MCF 10A (cell line): ENCODE measurements at regions not wholly inside any gene's neighbourhood (a gene's known extent, or its start where the extent isn't known, plus 50 kb on each side); places are given as distances from the start of the nearest gene placed in this dataset.
"Not testable (repeated sequence)": the region's sequence is repeated elsewhere in the genome, so short reads cannot be mapped to it uniquely, and the experiment has no call there.

ENCODE experiments used
- BruUV-seq: library from RNA; stranded (reverse); fragments of 400-500 nt; replicated peaks from 2 replicates; lab custom pipeline; 2021; lab: Mats Ljungman, UMichigan
- CTCF ChIA-PET: fragments of 300-600 bp; sonication (Branson Sonifier 250); formaldehyde crosslinking; extraction: SDS; loops from one replicate; lab custom pipeline; 2021; ENCODE audit warnings: antibody characterized with exemption, inconsistent platforms; lab: Yijun Ruan, JAX
- POLR2A ChIA-PET: fragments of 300-600, 350-650 bp; sonication (Branson Sonifier 250); formaldehyde crosslinking; extraction: SDS; loops from one replicate; lab custom pipeline; 2020; ENCODE audit warnings: antibody characterized with exemption, inconsistent platforms; lab: Yijun Ruan, JAX
- DNase-seq: peaks from one replicate; pipeline ENCODE4 v3.0.0-alpha.2; 2018; ENCODE audit not compliant: unreplicated experiment
- H3K27ac Mint-ChIP-seq: one replicate; pipeline ENCODE4 v1.8.0; 2022; ENCODE audit warnings: mild to moderate bottlenecking, low read depth, mixed read lengths; ENCODE audit not compliant: unreplicated experiment
- H3K27me3 Mint-ChIP-seq: one replicate; pipeline ENCODE4 v1.8.0; 2022; ENCODE audit warnings: mixed read lengths; ENCODE audit not compliant: insufficient read depth, unreplicated experiment
- H3K36me3 Mint-ChIP-seq: one replicate; pipeline ENCODE4 v1.8.0; 2022; ENCODE audit warnings: mild to moderate bottlenecking, moderate library complexity, mixed read lengths; ENCODE audit not compliant: insufficient read depth, unreplicated experiment
- H3K4me1 Mint-ChIP-seq: one replicate; pipeline ENCODE4 v1.8.0; 2022; ENCODE audit warnings: mixed read lengths; ENCODE audit not compliant: insufficient read depth, unreplicated experiment
- H3K4me3 Mint-ChIP-seq: one replicate; pipeline ENCODE4 v1.8.0; 2022; ENCODE audit warnings: mild to moderate bottlenecking, moderate library complexity, mixed read lengths; ENCODE audit not compliant: unreplicated experiment
- H3K9me3 Mint-ChIP-seq: one replicate; pipeline ENCODE4 v1.8.0; 2022; ENCODE audit warnings: mixed read lengths; ENCODE audit not compliant: unreplicated experiment
- CTCF ChIP-seq: fragments of 200-600 bp; IDR thresholded peaks from one replicate; pipeline ENCODE4 v1.8.0; 2022; ENCODE audit warnings: antibody characterized with exemption, mild to moderate bottlenecking; ENCODE audit not compliant: unreplicated experiment
- intact Hi-C: fragments of 100-400 bp; cut with micrococcal nuclease; formaldehyde crosslinking; loops from 2 replicates; pipeline ENCODE4 v1.14.1; 2022

- Mint-ChIP-seq H3K27me3 (no peaks in the 10 kb centered on the region), H3K27ac (peak overlapping the region; percentile 7), H3K4me3 (no peak overlapping the region), H3K4me1 (peaks cover 15% of the 10 kb centered on the region), H3K9me3 (no peaks in the 10 kb centered on the region), H3K36me3 (no peaks in the 10 kb centered on the region)
- TF ChIP-seq CTCF, result no peak
- CTCF ChIA-PET, result interaction anchor here (0.7 kb wide), 1 partner anchor 133 kb away, joined by 3 read pairs; no protein-coding TSS in a partner anchor
- DNase-seq, result peak; percentile 17
- POLR2A ChIA-PET, result no interaction called here
- BruUV-seq, result no TSS peak
- intact Hi-C loops, result no loop called here
Observed at GRCh38 chr3:86828751-86829150, 162.2 kb downstream of the VGLL3 start.

- H3K27ac Mint-ChIP-seq, H3K27me3 Mint-ChIP-seq, BruUV-seq, POLR2A ChIA-PET, H3K36me3 Mint-ChIP-seq, H3K4me3 Mint-ChIP-seq, intact Hi-C loops, DNase-seq, H3K9me3 Mint-ChIP-seq: not testable (repeated sequence)
- H3K4me1 Mint-ChIP-seq, result peaks cover 15% of the 10 kb centered on the region
- CTCF ChIA-PET, result interaction anchor here (0.7 kb wide), 1 partner anchor 398 kb away, joined by 3 read pairs; no protein-coding TSS in a partner anchor
Observed at GRCh38 chr3:86827582-86827981, 163.4 kb downstream of the VGLL3 start.

GRCh38 chr3:86826292-86826691 lies 164.7 kb downstream of the VGLL3 start:
- POLR2A ChIA-PET, result no interaction called here

GRCh38 chr3:86815880-86816279 lies 175.1 kb downstream of the VGLL3 start:
- intact Hi-C loops, result no loop called here
- H3K9me3 Mint-ChIP-seq, result no peaks in the 10 kb centered on the region
- POLR2A ChIA-PET, result no interaction called here
- TF ChIP-seq CTCF, result no peak
- BruUV-seq, result no TSS peak
- DNase-seq, result no peak
- H3K4me1 Mint-ChIP-seq, result peaks cover 12% of the 10 kb centered on the region
- H3K36me3 Mint-ChIP-seq, result peaks cover 6% of the 10 kb centered on the region
- CTCF ChIA-PET, result no interaction called here
- no peaks in the 10 kb centered on the region for H3K27me3 Mint-ChIP-seq
- H3K4me3 Mint-ChIP-seq, result no peak overlapping the region
- no peak overlapping the region for H3K27ac Mint-ChIP-seq

More at GRCh38 chr3:86826292-86826691, 164.7 kb downstream of the VGLL3 start:
- no TSS peak for BruUV-seq
- intact Hi-C loops, result no loop called here
- H3K27me3 Mint-ChIP-seq, result no peaks in the 10 kb centered on the region
- CTCF ChIA-PET, result no interaction called here
- H3K27ac Mint-ChIP-seq, result no peak overlapping the region
- no peak for TF ChIP-seq CTCF
- H3K4me3 Mint-ChIP-seq, result no peak overlapping the region
- peaks cover 6% of the 10 kb centered on the region for H3K9me3 Mint-ChIP-seq
- H3K4me1 Mint-ChIP-seq, result peaks cover 15% of the 10 kb centered on the region
- H3K36me3 Mint-ChIP-seq, result no peaks in the 10 kb centered on the region
- DNase-seq, result no peak
